GM12878 (cell line): ENCODE measurements at regions not wholly inside any gene's neighbourhood (a gene's known extent, or its start where the extent isn't known, plus 50 kb on each side); places are given as distances from the start of the nearest gene placed in this dataset.

Source experiments
- ATAC-seq: fragments of 200-7000 bp; cut with Tn5 transposase; 3 replicates; pipeline ENCODE4 v1.9.1; 2020; ENCODE audit warnings: mild to moderate bottlenecking, moderate library complexity
- BruUV-seq: library from RNA; stranded (reverse); fragments of 400-500 nt; replicated peaks from 2 replicates; lab custom pipeline; 2021; lab: Mats Ljungman, UMichigan
- CTCF ChIA-PET: fragments of 300-600 bp; sonication (Branson Sonifier 250); formaldehyde crosslinking; extraction: SDS; loops from one replicate; lab custom pipeline; 2021; ENCODE audit warnings: inconsistent platforms; lab: Yijun Ruan, JAX
- POLR2A ChIA-PET: fragments of 350-600 bp; formaldehyde crosslinking; extraction: SDS; loops from one replicate; lab custom pipeline; 2021; ENCODE audit warnings: inconsistent platforms; lab: Charles Lee
- RAD21 ChIA-PET: fragments of 300-600 bp; sonication (Branson Sonifier 250); formaldehyde crosslinking; loops from one replicate; lab custom pipeline; 2023; ENCODE audit warnings: antibody characterized with exemption; ENCODE audit not compliant: unreplicated experiment; lab: Charles Lee
- SMC1A ChIA-PET: fragments of 300-600 bp; sonication (Branson Sonifier 250); formaldehyde crosslinking; loops from one replicate; lab custom pipeline; 2023; ENCODE audit not compliant: unreplicated experiment, uncharacterized antibody; lab: Charles Lee
- DNase-seq: peaks from one replicate; pipeline ENCODE4 v3.0.0-alpha.2; 2011; ENCODE audit warnings: low read depth, low spot score
- FAIRE-seq: peaks from 3 replicates; lab custom pipeline; 2011; peaks lifted over from hg19 to GRCh38; lab: Jason Lieb, UNC
- H2AFZ ChIP-seq: 2 replicates; pipeline ENCODE4 v1.6.0; 2011; ENCODE audit warnings: low read depth, low read length, control low read depth; ENCODE audit not compliant: control insufficient read depth
- H3K27ac ChIP-seq: 2 replicates; pipeline ENCODE4 v1.5.1; 2011; ENCODE audit warnings: control low read depth; ENCODE audit not compliant: control insufficient read depth, insufficient read depth
- H3K27me3 ChIP-seq, 2 experiments: replicated peaks in 1 of 2; 2 replicates each; pipeline versions ENCODE4 v1.6.0 to v1.6.1; 2011; ENCODE audit warnings: low read length in 1 of 2; ENCODE audit not compliant: control insufficient read depth in 2 of 2, insufficient read depth in 2 of 2
- H3K36me3 ChIP-seq, 2 experiments: 2 replicates each; pipeline ENCODE4 v1.5.1; 2011; ENCODE audit warnings: low read length in 1 of 2; ENCODE audit not compliant: control insufficient read depth in 2 of 2, insufficient read depth in 2 of 2
- H3K4me1 ChIP-seq: 2 replicates; pipeline ENCODE4 v1.6.1; 2011; ENCODE audit warnings: mild to moderate bottlenecking, low read length, moderate library complexity, mixed read lengths; ENCODE audit not compliant: control insufficient read depth, insufficient read depth
- H3K4me2 ChIP-seq: 2 replicates; pipeline ENCODE4 v1.6.0; 2011; ENCODE audit warnings: control low read depth; ENCODE audit not compliant: control insufficient read depth, insufficient read depth
- H3K4me3 ChIP-seq: fragments of 200-600 bp; sonication (generic); 2 replicates; pipeline ENCODE4 v1.5.1; 2016
- H3K79me2 ChIP-seq: 2 replicates; pipeline ENCODE4 v1.6.0; 2011; ENCODE audit warnings: low read length; ENCODE audit not compliant: control insufficient read depth, insufficient read depth
- H3K9ac ChIP-seq: 2 replicates; pipeline ENCODE4 v1.8.0; 2011; ENCODE audit warnings: low read length, control low read depth, mixed read lengths; ENCODE audit not compliant: control insufficient read depth, insufficient read depth
- H3K9me3 ChIP-seq: replicated peaks from 3 replicates; pipeline ENCODE4 v1.5.1; 2011; ENCODE audit warnings: mild to moderate bottlenecking, low read length; ENCODE audit not compliant: control insufficient read depth, insufficient read depth
- H4K20me1 ChIP-seq: 2 replicates; pipeline ENCODE4 v1.6.0; 2011; ENCODE audit not compliant: control insufficient read depth, insufficient read depth
- NFYB ChIP-seq: IDR thresholded peaks from 2 replicates; pipeline ENCODE4 v1.6.1; 2011; ENCODE audit warnings: low read depth, mild to moderate bottlenecking, low read length, improper control_type of control experiment, moderate library complexity; ENCODE audit not compliant: insufficient read depth
- POLR2AphosphoS5 ChIP-seq: IDR thresholded peaks from 2 replicates; pipeline ENCODE4 v1.6.1; 2011; ENCODE audit warnings: mild to moderate bottlenecking, low read length, inconsistent platforms
- SIX5 ChIP-seq: IDR thresholded peaks from 2 replicates; pipeline ENCODE4 v1.6.1; 2011; ENCODE audit warnings: mild to moderate bottlenecking, low read depth, low read length, moderate library complexity; ENCODE audit not compliant: severe bottlenecking
- TBL1XR1 ChIP-seq: IDR thresholded peaks from 2 replicates; pipeline ENCODE4 v1.6.1; 2012; ENCODE audit warnings: low read depth, low read length, improper control_type of control experiment
- WRNIP1 ChIP-seq: IDR thresholded peaks from 2 replicates; pipeline ENCODE4 v1.6.1; 2011; ENCODE audit warnings: low read depth, low read length, improper control_type of control experiment, borderline replicate concordance
- ZSCAN29 ChIP-seq: fragments of 450-650 bp; IDR thresholded peaks from 2 replicates; pipeline ENCODE4 v1.6.1; 2017; ENCODE audit warnings: mild to moderate bottlenecking, moderate library complexity
- in situ Hi-C: fragments of 300-500 bp; cut with MboI; formaldehyde crosslinking; loops from 9 replicates; pipeline ENCODE4 v1.14.3; 2018; ENCODE audit warnings: mixed read lengths
- intact Hi-C: fragments of 100-400 bp; cut with micrococcal nuclease; formaldehyde crosslinking; loops from one replicate; pipeline ENCODE4 v1.14.2; 2022; ENCODE audit not compliant: unreplicated experiment
- TF ChIP-seq, protein P1 (sequence below): fragments of 450-650 bp; conservative IDR thresholded peaks from 2 replicates; pipeline ENCODE4 v1.6.1; 2017; ENCODE audit warnings: mild to moderate bottlenecking, moderate library complexity

DNA sequence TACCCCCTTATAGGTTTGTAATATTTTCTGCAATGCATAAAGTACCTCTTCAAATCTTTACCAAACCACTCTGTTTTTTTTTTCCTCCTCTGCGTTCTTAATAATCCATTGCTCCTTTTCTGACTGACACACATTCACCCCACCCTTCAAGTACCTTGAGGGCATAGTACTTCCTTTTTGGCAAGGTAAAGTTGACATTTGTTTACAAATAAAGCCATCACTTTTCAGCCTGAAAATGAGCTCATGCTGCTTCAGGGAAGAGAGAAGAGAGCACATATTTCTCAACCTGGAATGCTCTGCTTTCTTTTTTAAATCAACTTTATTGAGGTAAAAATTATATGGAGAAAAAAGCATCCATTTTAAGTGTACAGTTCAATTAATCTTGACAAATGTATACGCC, 113.9 kb downstream of the AGTR2 start (continued):
- TF ChIP-seq, protein P1, sequence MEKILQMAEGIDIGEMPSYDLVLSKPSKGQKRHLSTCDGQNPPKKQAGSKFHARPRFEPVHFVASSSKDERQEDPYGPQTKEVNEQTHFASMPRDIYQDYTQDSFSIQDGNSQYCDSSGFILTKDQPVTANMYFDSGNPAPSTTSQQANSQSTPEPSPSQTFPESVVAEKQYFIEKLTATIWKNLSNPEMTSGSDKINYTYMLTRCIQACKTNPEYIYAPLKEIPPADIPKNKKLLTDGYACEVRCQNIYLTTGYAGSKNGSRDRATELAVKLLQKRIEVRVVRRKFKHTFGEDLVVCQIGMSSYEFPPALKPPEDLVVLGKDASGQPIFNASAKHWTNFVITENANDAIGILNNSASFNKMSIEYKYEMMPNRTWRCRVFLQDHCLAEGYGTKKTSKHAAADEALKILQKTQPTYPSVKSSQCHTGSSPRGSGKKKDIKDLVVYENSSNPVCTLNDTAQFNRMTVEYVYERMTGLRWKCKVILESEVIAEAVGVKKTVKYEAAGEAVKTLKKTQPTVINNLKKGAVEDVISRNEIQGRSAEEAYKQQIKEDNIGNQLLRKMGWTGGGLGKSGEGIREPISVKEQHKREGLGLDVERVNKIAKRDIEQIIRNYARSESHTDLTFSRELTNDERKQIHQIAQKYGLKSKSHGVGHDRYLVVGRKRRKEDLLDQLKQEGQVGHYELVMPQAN = no peak

DNA sequence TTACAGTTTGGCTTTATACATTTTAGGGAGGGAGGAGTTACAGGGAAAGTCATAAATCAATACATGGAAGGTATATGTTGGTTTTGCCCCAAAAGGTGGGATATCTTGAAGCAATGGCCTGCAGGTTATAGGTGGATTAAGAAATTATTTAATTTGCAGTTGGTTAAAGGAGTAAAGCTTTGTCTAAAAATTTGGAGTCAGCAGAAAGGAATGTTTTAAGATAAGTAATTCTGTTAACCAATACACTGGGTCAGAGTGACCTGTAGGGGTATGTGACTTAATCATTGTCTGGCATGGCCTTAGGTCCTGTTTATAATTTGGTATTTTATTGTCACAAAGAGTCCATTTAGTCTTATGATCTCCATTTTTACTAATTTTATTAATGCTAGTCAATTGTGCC, 115.0 kb downstream of the AGTR2 start:
- RAD21 ChIA-PET = no interaction called here
- Histone ChIP-seq H3K27ac (no peak overlapping the region), H3K4me2 (no peak overlapping the region), H3K79me2 (no peaks in the 10 kb centered on the region), H4K20me1 (no peaks in the 10 kb centered on the region), H3K27me3 (no peaks in the 10 kb centered on the region), H3K4me3 (no peak overlapping the region), H3K4me1 (no peaks in the 10 kb centered on the region), H3K9me3 (no peaks in the 10 kb centered on the region), H2AFZ (no peak overlapping the region), H3K9ac (no peak overlapping the region), H3K36me3 (no peaks in the 10 kb centered on the region)
- no peak for ATAC-seq
- TF ChIP-seq POLR2AphosphoS5 (no peak), SIX5 (no peak), TBL1XR1 (no peak), ZSCAN29 (no peak), NFYB (no peak), WRNIP1 (no peak)
- no peak for DNase-seq
- FAIRE-seq = no peak
- BruUV-seq = no TSS peak
- in situ Hi-C loops (no loop called here), intact Hi-C loops (no loop called here)
- SMC1A ChIA-PET = no interaction called here
- POLR2A ChIA-PET = no interaction called here
- CTCF ChIA-PET = interaction anchor here (1.1 kb wide), 1 partner anchor 297 kb away, joined by 3 read pairs; no protein-coding TSS in a partner anchor
